ENCODE measurements at regions not wholly inside any gene's neighbourhood (a gene's known extent, or its start where the extent isn't known, plus 50 kb on each side); places are given as distances from the start of the nearest gene placed in this dataset.

GRCh38 chr4:152259866-152260265 lies 276.0 kb downstream of the FBXW7 start:
- no peaks in the 10 kb centered on the region for H3K36me3 ChIP-seq
- intact Hi-C loops (cut with DNase I; ENCODE audit: low total_unique reads), result no loop called here
- no peaks in the 10 kb centered on the region for H3K9me3 ChIP-seq
- H3K4me1 ChIP-seq, result no peaks in the 10 kb centered on the region
- no peak overlapping the region for H3K4me3 ChIP-seq
- DNase-seq, result no peak
- H3K27ac ChIP-seq, result no peak overlapping the region
- no peak for TF ChIP-seq POLR2A (IDR thresholded peaks at IDR 0.05)
- TF ChIP-seq, protein P1, sequence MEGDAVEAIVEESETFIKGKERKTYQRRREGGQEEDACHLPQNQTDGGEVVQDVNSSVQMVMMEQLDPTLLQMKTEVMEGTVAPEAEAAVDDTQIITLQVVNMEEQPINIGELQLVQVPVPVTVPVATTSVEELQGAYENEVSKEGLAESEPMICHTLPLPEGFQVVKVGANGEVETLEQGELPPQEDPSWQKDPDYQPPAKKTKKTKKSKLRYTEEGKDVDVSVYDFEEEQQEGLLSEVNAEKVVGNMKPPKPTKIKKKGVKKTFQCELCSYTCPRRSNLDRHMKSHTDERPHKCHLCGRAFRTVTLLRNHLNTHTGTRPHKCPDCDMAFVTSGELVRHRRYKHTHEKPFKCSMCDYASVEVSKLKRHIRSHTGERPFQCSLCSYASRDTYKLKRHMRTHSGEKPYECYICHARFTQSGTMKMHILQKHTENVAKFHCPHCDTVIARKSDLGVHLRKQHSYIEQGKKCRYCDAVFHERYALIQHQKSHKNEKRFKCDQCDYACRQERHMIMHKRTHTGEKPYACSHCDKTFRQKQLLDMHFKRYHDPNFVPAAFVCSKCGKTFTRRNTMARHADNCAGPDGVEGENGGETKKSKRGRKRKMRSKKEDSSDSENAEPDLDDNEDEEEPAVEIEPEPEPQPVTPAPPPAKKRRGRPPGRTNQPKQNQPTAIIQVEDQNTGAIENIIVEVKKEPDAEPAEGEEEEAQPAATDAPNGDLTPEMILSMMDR (IDR thresholded peaks at IDR 0.05), result no peak
- peaks cover 0 to 3% of the 10 kb centered on the region in 2 donors for H3K27me3 ChIP-seq

DNA sequence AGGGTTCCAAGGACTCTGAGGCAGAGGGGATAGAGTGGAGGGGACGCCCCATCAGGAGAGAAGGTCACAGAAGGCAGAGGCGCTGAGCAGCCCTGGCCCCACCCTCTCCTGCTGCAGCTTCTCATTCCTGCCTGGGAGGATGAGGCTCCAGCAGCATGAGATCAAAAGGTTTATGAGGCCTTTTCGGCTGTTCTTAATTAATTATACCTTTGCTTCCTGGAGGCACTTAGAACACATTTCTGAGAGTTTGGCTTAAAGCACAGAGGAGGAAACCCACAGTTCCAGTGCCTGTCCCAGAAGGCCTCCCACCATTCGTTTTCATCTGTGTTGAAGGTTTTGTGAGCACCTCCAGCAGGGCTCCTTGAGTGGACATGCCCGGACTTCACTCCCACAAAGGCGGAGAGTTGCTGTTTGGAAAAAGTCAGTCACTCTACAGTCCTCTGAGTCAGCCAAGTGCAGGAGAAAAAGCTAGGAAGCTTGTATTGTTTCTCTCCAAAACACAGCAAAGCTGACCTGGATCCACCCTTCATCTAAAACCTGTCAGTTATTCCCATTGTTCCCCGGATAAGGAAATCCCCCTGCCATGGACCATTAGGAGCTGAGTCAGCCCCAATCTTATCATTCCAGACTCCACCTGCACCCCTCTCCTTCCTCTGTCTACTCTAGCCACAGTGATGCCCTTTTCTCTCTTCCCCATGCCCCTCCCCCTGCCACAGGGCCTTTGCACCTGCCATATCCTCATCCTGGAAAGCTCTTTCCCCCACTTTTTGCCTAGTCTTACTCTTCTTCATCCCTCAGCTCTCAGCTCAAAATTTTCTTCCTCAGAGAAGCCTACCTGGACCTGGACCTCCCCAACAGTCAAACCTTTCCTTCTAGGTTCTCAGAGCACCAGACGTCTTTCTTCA lies 276.8 kb downstream of the FBXW7 start:
- intact Hi-C loops (cut with DNase I; ENCODE audit: low total_unique reads), result no loop called here
- Histone ChIP-seq H3K4me3 (no peak overlapping the region), H3K4me1 (no peaks in the 10 kb centered on the region), H3K27ac (peak overlapping the region in 1 of 2 donors; percentile 52), H3K27me3 (peaks cover 0 to 3% of the 10 kb centered on the region in 2 donors), H3K9me3 (no peaks in the 10 kb centered on the region), H3K36me3 (no peaks in the 10 kb centered on the region)
- DNase-seq, result no peak
- TF ChIP-seq, protein P1 (IDR thresholded peaks at IDR 0.05), result no peak
- no peak for TF ChIP-seq POLR2A (IDR thresholded peaks at IDR 0.05)

GRCh38 chr4:152258391-152258790 lies 277.5 kb downstream of the FBXW7 start:
- H3K4me1 ChIP-seq, result no peaks in the 10 kb centered on the region
- peak overlapping the region in 1 of 2 donors; percentile 52 for H3K27ac ChIP-seq
- TF ChIP-seq POLR2A (IDR thresholded peaks at IDR 0.05), result no peak
- TF ChIP-seq, protein P1 (IDR thresholded peaks at IDR 0.05), result no peak
- H3K9me3 ChIP-seq, result no peaks in the 10 kb centered on the region
- H3K36me3 ChIP-seq, result no peaks in the 10 kb centered on the region
- DNase-seq, result no peak
- no peak overlapping the region for H3K4me3 ChIP-seq
- intact Hi-C loops (cut with DNase I; ENCODE audit: low total_unique reads), result no loop called here
- peaks cover 0 to 3% of the 10 kb centered on the region in 2 donors for H3K27me3 ChIP-seq

DNA sequence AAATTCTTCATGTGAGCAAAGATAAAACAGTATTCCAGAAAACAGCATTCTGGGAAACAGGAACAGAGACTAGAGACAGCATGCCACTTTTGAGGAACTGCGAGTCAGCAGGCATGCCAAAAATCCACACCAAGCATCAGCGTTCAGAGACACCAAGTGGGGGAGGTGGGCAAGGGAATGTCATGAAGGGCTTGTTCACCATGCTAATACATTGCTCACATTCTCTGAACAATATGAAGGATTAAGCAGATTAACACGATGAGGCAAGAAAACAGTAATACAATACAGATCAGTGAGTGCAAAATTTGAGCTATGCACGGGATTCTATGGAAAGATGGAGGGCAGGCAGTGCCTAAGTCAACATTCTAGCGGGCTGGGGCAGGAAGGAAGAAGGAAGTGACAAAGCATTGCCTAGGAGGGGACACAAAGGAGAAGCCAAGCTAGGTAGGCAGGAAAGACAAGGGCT lies 278.3 kb downstream of the FBXW7 start:
- H3K27me3 ChIP-seq, result peaks cover 0 to 3% of the 10 kb centered on the region in 2 donors
- H3K36me3 ChIP-seq, result no peaks in the 10 kb centered on the region
- TF ChIP-seq, protein P1 (IDR thresholded peaks at IDR 0.05), result no peak
- TF ChIP-seq POLR2A (IDR thresholded peaks at IDR 0.05), result no peak
- no peak overlapping the region for H3K27ac ChIP-seq
- H3K9me3 ChIP-seq, result no peaks in the 10 kb centered on the region
- intact Hi-C loops (cut with DNase I; ENCODE audit: low total_unique reads), result no loop called here
- no peak overlapping the region for H3K4me3 ChIP-seq
- DNase-seq, result no peak
- no peaks in the 10 kb centered on the region for H3K4me1 ChIP-seq

GRCh38 chr4:152256996-152257395 lies 278.9 kb downstream of the FBXW7 start:
- intact Hi-C loops (cut with DNase I; ENCODE audit: low total_unique reads), result no loop called here
- peaks cover 0 to 3% of the 10 kb centered on the region in 2 donors for H3K27me3 ChIP-seq
- TF ChIP-seq, protein P1 (IDR thresholded peaks at IDR 0.05), result no peak
- no peak for TF ChIP-seq POLR2A (IDR thresholded peaks at IDR 0.05)
- DNase-seq, result no peak
- no peaks in the 10 kb centered on the region for H3K36me3 ChIP-seq
- no peaks in the 10 kb centered on the region for H3K4me1 ChIP-seq
- no peaks in the 10 kb centered on the region for H3K9me3 ChIP-seq
- H3K4me3 ChIP-seq, result no peak overlapping the region
- no peak overlapping the region for H3K27ac ChIP-seq
